K562 (cell line): ENCODE measurements at regions not wholly inside any gene's neighbourhood (a gene's known extent, or its start where the extent isn't known, plus 50 kb on each side); places are given as distances from the start of the nearest gene placed in this dataset.

ENCODE experiments used
- ATAC-seq: fragments of 200-7000 bp; cut with Tn5 transposase; 3 replicates; pipeline ENCODE4 v1.9.1; 2020; ENCODE audit warnings: moderate library complexity
- BruUV-seq: library from RNA; stranded (reverse); fragments of 400-500 nt; replicated peaks from 2 replicates; lab custom pipeline; 2021; lab: Mats Ljungman, UMichigan
- CTCF ChIA-PET: fragments of 300-600 bp; formaldehyde crosslinking; extraction: SDS; loops from one replicate; lab custom pipeline; 2021; ENCODE audit warnings: low intra/inter-chr PET ratio; lab: Yijun Ruan, JAX
- POLR2A ChIA-PET: fragments of 300-600, 350-650 bp; sonication (Branson Sonifier 250); formaldehyde crosslinking; extraction: SDS; loops from one replicate; lab custom pipeline; 2021; ENCODE audit warnings: antibody characterized with exemption, inconsistent platforms; lab: Yijun Ruan, JAX
- DNase-seq, 4 experiments: peaks; one replicate each; pipeline versions ENCODE4 v3.0.0 to v3.0.0-alpha.2; 2011 to 2018; ENCODE audit warnings: low spot score in 3 of 4, mixed read lengths in 3 of 4; ENCODE audit errors: extremely low read depth in 1 of 4
- FAIRE-seq: peaks from 2 replicates; lab custom pipeline; 2011; peaks lifted over from hg19 to GRCh38; lab: Jason Lieb, UNC
- H2AFZ ChIP-seq: 2 replicates; pipeline ENCODE4 v1.6.0; 2011; ENCODE audit warnings: low read depth, low read length, control low read depth, inconsistent platforms
- H3K27ac ChIP-seq: fragments of 200-600 bp; 3 replicates; pipeline ENCODE4 v1.8.0; 2011; ENCODE audit warnings: low read depth, mild to moderate bottlenecking, control low read depth, inconsistent platforms, low read length, moderate library complexity, mixed read lengths; ENCODE audit errors: extremely low read depth
- H3K27me3 ChIP-seq, 2 experiments: fragments of 300-600 bp in 1 of 2; 2 replicates in 1 of 2; 3 replicates in 1 of 2; pipeline versions ENCODE4 v1.6.0 to v1.8.0; 2011; ENCODE audit warnings: inconsistent platforms in 2 of 2, low read length in 2 of 2, mild to moderate bottlenecking in 1 of 2, mixed read lengths in 1 of 2, moderate library complexity in 1 of 2; ENCODE audit not compliant: control insufficient read depth in 2 of 2, insufficient read depth in 2 of 2
- H3K36me3 ChIP-seq: fragments of 300-600 bp; 3 replicates; pipeline ENCODE4 v1.8.0; 2011; ENCODE audit warnings: mild to moderate bottlenecking, low read length, inconsistent platforms; ENCODE audit not compliant: control insufficient read depth, insufficient read depth
- H3K4me1 ChIP-seq, 2 experiments: fragments of 200-600 bp in 1 of 2; replicated peaks in 1 of 2; 2 replicates in 1 of 2; 3 replicates in 1 of 2; pipeline versions ENCODE4 v1.5.1 to v1.8.0; 2011; ENCODE audit warnings: inconsistent platforms in 2 of 2, low read length in 2 of 2, mild to moderate bottlenecking in 1 of 2, mixed read lengths in 1 of 2, moderate library complexity in 1 of 2; ENCODE audit not compliant: control insufficient read depth in 2 of 2, insufficient read depth in 2 of 2
- H3K4me2 ChIP-seq: 2 replicates; pipeline ENCODE4 v1.6.1; 2011; ENCODE audit warnings: low read length, control low read depth, inconsistent platforms, mixed read lengths; ENCODE audit not compliant: insufficient read depth
- H3K4me3 ChIP-seq: fragments of 200-600 bp; sonication (generic), shearing (Covaris generic); 2 replicates; pipeline ENCODE4 v1.5.1; 2016; ENCODE audit warnings: control low read depth, inconsistent platforms
- H3K79me2 ChIP-seq: fragments of 200-600 bp; 3 replicates; pipeline ENCODE4 v1.8.0; 2011; ENCODE audit warnings: low read length, inconsistent platforms; ENCODE audit not compliant: control insufficient read depth, insufficient read depth
- H3K9ac ChIP-seq, 2 experiments: 2 replicates each; pipeline versions ENCODE4 v1.6.0 to v1.6.1; 2011; ENCODE audit warnings: low read depth in 2 of 2, low read length in 2 of 2, control low read depth in 1 of 2, inconsistent platforms in 1 of 2, mild to moderate bottlenecking in 1 of 2, mixed read lengths in 1 of 2; ENCODE audit not compliant: insufficient read depth in 1 of 2
- H3K9me1 ChIP-seq: one replicate; pipeline ENCODE4 v1.6.0; 2011; ENCODE audit warnings: inconsistent platforms, mild to moderate bottlenecking, low read length, moderate library complexity; ENCODE audit not compliant: control insufficient read depth, insufficient read depth
- H3K9me3 ChIP-seq: replicated peaks from 2 replicates; pipeline ENCODE4 v1.5.1; 2011; ENCODE audit warnings: low read depth, low read length, inconsistent platforms; ENCODE audit not compliant: control insufficient read depth, insufficient read depth
- H4K20me1 ChIP-seq: replicated peaks from 2 replicates; pipeline ENCODE4 v1.6.1; 2011; ENCODE audit warnings: low read length, inconsistent platforms, mixed read lengths; ENCODE audit not compliant: control insufficient read depth, insufficient read depth
- CEBPB ChIP-seq: fragments of 450-650 bp; IDR thresholded peaks from 2 replicates; pipeline ENCODE4 v1.6.1; 2016; ENCODE audit warnings: missing genetic modification characterization, missing compliant biosample characterization
- CEBPG ChIP-seq, 3 experiments: fragments of 200-800 bp in 1 of 3; sonication (Bioruptor generic) in 1 of 3; sonication (generic) in 1 of 3; formaldehyde crosslinking in 1 of 3; IDR thresholded peaks in 2 of 3; conservative IDR thresholded peaks in 1 of 3; 2 replicates each; pipeline versions ENCODE4 v1.6.1 to v1.8.0; 2016 to 2022; ENCODE audit warnings: missing compliant biosample characterization in 2 of 3, missing genetic modification characterization in 2 of 3, mild to moderate bottlenecking in 1 of 3, missing genetic modification reagents in 1 of 3
- SPI1 ChIP-seq: IDR thresholded peaks from 2 replicates; pipeline ENCODE4 v1.6.1; 2011; ENCODE audit warnings: low read depth, low read length, control low read depth, borderline replicate concordance
- THAP12 ChIP-seq: fragments of 250-450 bp; sonication (Bioruptor Pico); IDR thresholded peaks from 2 replicates; pipeline ENCODE4 v1.9.0; 2021; ENCODE audit warnings: mild to moderate bottlenecking, inconsistent platforms
- WGBS: fragments of 100-300 bp; shearing (Covaris generic); methylation state at CpG from one replicate; pipeline ENCODE4 v1.1.6; 2016; ENCODE audit warnings: low coverage, mixed read lengths; ENCODE audit not compliant: insufficient coverage; ENCODE audit errors: missing lambda C conversion rate; 5-methylcytosine and 5-hydroxymethylcytosine counted together
- in situ Hi-C: fragments of 300-500 bp; cut with MboI; formaldehyde crosslinking; loops from 4 replicates; pipeline ENCODE4 v1.15.0; 2018; ENCODE audit warnings: inconsistent platforms, mixed read lengths
- intact Hi-C: fragments of 100-400 bp; cut with micrococcal nuclease; formaldehyde crosslinking; loops from 2 replicates; pipeline ENCODE4 v1.14.2; 2022

- Histone ChIP-seq H3K4me3 (no peak overlapping the region), H3K79me2 (no peaks in the 10 kb centered on the region), H3K9me1 (no peaks in the 10 kb centered on the region), H3K9me3 (no peaks in the 10 kb centered on the region), H3K27ac (no peak overlapping the region), H4K20me1 (no peaks in the 10 kb centered on the region), H2AFZ (no peak overlapping the region), H3K4me2 (no peak overlapping the region), H3K27me3 (no peaks in the 10 kb centered on the region; a peak in 2 of 5 replicates), H3K36me3 (no peaks in the 10 kb centered on the region), H3K9ac (no peak overlapping the region), H3K4me1 (no peaks in the 10 kb centered on the region)
- in situ Hi-C loops (no loop called here), intact Hi-C loops (no loop called here)
- BruUV-seq, result no TSS peak
- FAIRE-seq, result no peak
- no peak for TF ChIP-seq CEBPG (CRISPR knock-in tag; IDR thresholded peaks at IDR 0.05)
- TF ChIP-seq CEBPG (tag; conservative IDR thresholded peaks at IDR 0.05 in 1 of 2, IDR thresholded peaks at IDR 0.05 in 1 of 2), result peak in 1 of 2 experiments; percentile 65; a peak in 2 of 4 replicates
- TF ChIP-seq SPI1, result no peak
- TF ChIP-seq CEBPB (tag), result peak; percentile 40; the same call in 1 of the 2 replicates
- TF ChIP-seq THAP12 (CRISPR knock-in tag), result no peak
- no peak for ATAC-seq
- CTCF ChIA-PET, result no interaction called here
- DNase-seq, result no peak
- 6% methylated on average over 4 of the region's 4 CpGs for WGBS
- POLR2A ChIA-PET, result interaction anchor here (0.6 kb wide), 1 partner anchor 878 kb away, joined by 3 read pairs; no protein-coding TSS in a partner anchor
Measured at GRCh38 chr1:94345148-94345721, 73.0 kb upstream of the ABCD3 start.
